ENCODE measurements at regions not wholly inside any gene's neighbourhood (a gene's known extent, or its start where the extent isn't known, plus 50 kb on each side); places are given as distances from the start of the nearest gene placed in this dataset.

- H3K27ac ChIP-seq (ENCODE audit: insufficient read depth, low read depth, low read length, poor library complexity, severe bottlenecking): no peak overlapping the region
- H3K36me3 ChIP-seq (ENCODE audit: control insufficient read depth, insufficient read depth, low read length): no peaks in the 10 kb centered on the region
- H3K4me1 ChIP-seq (ENCODE audit: control insufficient read depth, insufficient read depth, low read length): no peaks in the 10 kb centered on the region
- no peaks in the 10 kb centered on the region for H3K9me3 ChIP-seq (ENCODE audit: control insufficient read depth, low read length)
- H3K27me3 ChIP-seq (ENCODE audit: control insufficient read depth, insufficient read depth, low read length, poor library complexity, severe bottlenecking): no peaks in the 10 kb centered on the region
- no peak overlapping the region for H3K4me3 ChIP-seq (ENCODE audit: insufficient read depth, low read depth, low read length)
Observed at GRCh38 chr9:79266986-79267385, 304.8 kb upstream of the TLE4 start.

- H3K4me3 ChIP-seq (ENCODE audit: insufficient read depth, low read depth, low read length): no peak overlapping the region
- H3K36me3 ChIP-seq (ENCODE audit: control insufficient read depth, insufficient read depth, low read length): no peaks in the 10 kb centered on the region
- 95 to 99% methylated on average over 2 of the region's 2 CpGs for WGBS, 2 experiments
- H3K27ac ChIP-seq (ENCODE audit: insufficient read depth, low read depth, low read length, poor library complexity, severe bottlenecking): no peak overlapping the region
- H3K9me3 ChIP-seq (ENCODE audit: control insufficient read depth, low read length): no peaks in the 10 kb centered on the region
- H3K4me1 ChIP-seq (ENCODE audit: control insufficient read depth, insufficient read depth, low read length): no peaks in the 10 kb centered on the region
- no peaks in the 10 kb centered on the region for H3K27me3 ChIP-seq (ENCODE audit: control insufficient read depth, insufficient read depth, low read length, poor library complexity, severe bottlenecking)
Observed at GRCh38 chr9:79268806-79269205, 303.0 kb upstream of the TLE4 start.

- 90 to 98% methylated on average over 2 to 3 of the region's 3 CpGs for WGBS, 2 experiments
- no peak overlapping the region for H3K4me3 ChIP-seq (ENCODE audit: insufficient read depth, low read depth, low read length)
Observed at GRCh38 chr9:79273311-79273710, 298.5 kb upstream of the TLE4 start.

GRCh38 chr9:79279356-79279755 is 292.4 kb upstream of the TLE4 start:
- H3K36me3 ChIP-seq (ENCODE audit: control insufficient read depth, insufficient read depth, low read length): no peaks in the 10 kb centered on the region
- H3K27me3 ChIP-seq (ENCODE audit: control insufficient read depth, insufficient read depth, low read length, poor library complexity, severe bottlenecking): no peaks in the 10 kb centered on the region
- H3K4me3 ChIP-seq (ENCODE audit: insufficient read depth, low read depth, low read length): no peak overlapping the region
- no peaks in the 10 kb centered on the region for H3K4me1 ChIP-seq (ENCODE audit: control insufficient read depth, insufficient read depth, low read length)
- H3K9me3 ChIP-seq (ENCODE audit: control insufficient read depth, low read length): no peaks in the 10 kb centered on the region
- H3K27ac ChIP-seq (ENCODE audit: insufficient read depth, low read depth, low read length, poor library complexity, severe bottlenecking): no peak overlapping the region
- WGBS, 2 experiments: 83 to 95% methylated on average over 1 of the region's 1 CpG

More at GRCh38 chr9:79273311-79273710, 298.5 kb upstream of the TLE4 start:
- H3K27me3 ChIP-seq (ENCODE audit: control insufficient read depth, insufficient read depth, low read length, poor library complexity, severe bottlenecking): no peaks in the 10 kb centered on the region
- no peak overlapping the region for H3K27ac ChIP-seq (ENCODE audit: insufficient read depth, low read depth, low read length, poor library complexity, severe bottlenecking)
- no peaks in the 10 kb centered on the region for H3K4me1 ChIP-seq (ENCODE audit: control insufficient read depth, insufficient read depth, low read length)
- no peaks in the 10 kb centered on the region for H3K9me3 ChIP-seq (ENCODE audit: control insufficient read depth, low read length)
- H3K36me3 ChIP-seq (ENCODE audit: control insufficient read depth, insufficient read depth, low read length): no peaks in the 10 kb centered on the region

- Histone ChIP-seq H3K27ac (ENCODE audit: insufficient read depth, low read depth, low read length, poor library complexity, severe bottlenecking) (no peak overlapping the region), H3K9me3 (ENCODE audit: control insufficient read depth, low read length) (no peaks in the 10 kb centered on the region)
- 92 to 93% methylated on average over 4 of the region's 4 CpGs for WGBS, 2 experiments
Observed at GRCh38 chr9:79280691-79281090, 291.1 kb upstream of the TLE4 start.

GRCh38 chr9:79284081-79284480 is 287.7 kb upstream of the TLE4 start:
- Histone ChIP-seq H3K36me3 (ENCODE audit: control insufficient read depth, insufficient read depth, low read length) (no peaks in the 10 kb centered on the region), H3K27me3 (ENCODE audit: control insufficient read depth, insufficient read depth, low read length, poor library complexity, severe bottlenecking) (no peaks in the 10 kb centered on the region), H3K4me1 (ENCODE audit: control insufficient read depth, insufficient read depth, low read length) (peaks cover 17% of the 10 kb centered on the region), H3K4me3 (ENCODE audit: insufficient read depth, low read depth, low read length) (no peak overlapping the region), H3K27ac (ENCODE audit: insufficient read depth, low read depth, low read length, poor library complexity, severe bottlenecking) (no peak overlapping the region), H3K9me3 (ENCODE audit: control insufficient read depth, low read length) (no peaks in the 10 kb centered on the region)

More at GRCh38 chr9:79280691-79281090, 291.1 kb upstream of the TLE4 start:
- H3K4me3 ChIP-seq (ENCODE audit: insufficient read depth, low read depth, low read length): no peak overlapping the region
- H3K4me1 ChIP-seq (ENCODE audit: control insufficient read depth, insufficient read depth, low read length): no peaks in the 10 kb centered on the region
- no peaks in the 10 kb centered on the region for H3K27me3 ChIP-seq (ENCODE audit: control insufficient read depth, insufficient read depth, low read length, poor library complexity, severe bottlenecking)
- H3K36me3 ChIP-seq (ENCODE audit: control insufficient read depth, insufficient read depth, low read length): no peaks in the 10 kb centered on the region

GRCh38 chr9:79286992-79287707 is 284.6 kb upstream of the TLE4 start:
- no peaks in the 10 kb centered on the region for H3K9me3 ChIP-seq (ENCODE audit: control insufficient read depth, low read length)
- no peaks in the 10 kb centered on the region for H3K36me3 ChIP-seq (ENCODE audit: control insufficient read depth, insufficient read depth, low read length)
- WGBS, 2 experiments: 54 to 57% methylated on average over 7 of the region's 7 CpGs
- H3K27ac ChIP-seq (ENCODE audit: insufficient read depth, low read depth, low read length, poor library complexity, severe bottlenecking): no peak overlapping the region
- H3K4me1 ChIP-seq (ENCODE audit: control insufficient read depth, insufficient read depth, low read length): peaks cover 17% of the 10 kb centered on the region
- H3K27me3 ChIP-seq (ENCODE audit: control insufficient read depth, insufficient read depth, low read length, poor library complexity, severe bottlenecking): no peaks in the 10 kb centered on the region
- no peak overlapping the region for H3K4me3 ChIP-seq (ENCODE audit: insufficient read depth, low read depth, low read length)

- H3K4me1 ChIP-seq (ENCODE audit: control insufficient read depth, insufficient read depth, low read length): peaks cover 17% of the 10 kb centered on the region
- H3K27ac ChIP-seq (ENCODE audit: insufficient read depth, low read depth, low read length, poor library complexity, severe bottlenecking): no peak overlapping the region
- no peak overlapping the region for H3K4me3 ChIP-seq (ENCODE audit: insufficient read depth, low read depth, low read length)
- WGBS, 2 experiments: 66 to 71% methylated on average over 4 of the region's 4 CpGs
- H3K36me3 ChIP-seq (ENCODE audit: control insufficient read depth, insufficient read depth, low read length): no peaks in the 10 kb centered on the region
- H3K27me3 ChIP-seq (ENCODE audit: control insufficient read depth, insufficient read depth, low read length, poor library complexity, severe bottlenecking): no peaks in the 10 kb centered on the region
- no peaks in the 10 kb centered on the region for H3K9me3 ChIP-seq (ENCODE audit: control insufficient read depth, low read length)
Observed at GRCh38 chr9:79287708-79288290, 284.0 kb upstream of the TLE4 start.

GRCh38 chr9:79289856-79290255 is 281.9 kb upstream of the TLE4 start:
- Histone ChIP-seq H3K4me1 (ENCODE audit: control insufficient read depth, insufficient read depth, low read length) (peaks cover 17% of the 10 kb centered on the region), H3K27me3 (ENCODE audit: control insufficient read depth, insufficient read depth, low read length, poor library complexity, severe bottlenecking) (no peaks in the 10 kb centered on the region), H3K9me3 (ENCODE audit: control insufficient read depth, low read length) (no peaks in the 10 kb centered on the region), H3K36me3 (ENCODE audit: control insufficient read depth, insufficient read depth, low read length) (no peaks in the 10 kb centered on the region), H3K27ac (ENCODE audit: insufficient read depth, low read depth, low read length, poor library complexity, severe bottlenecking) (no peak overlapping the region), H3K4me3 (ENCODE audit: insufficient read depth, low read depth, low read length) (no peak overlapping the region)
- WGBS, 2 experiments: 95 to 96% methylated on average over 3 of the region's 3 CpGs

- no peaks in the 10 kb centered on the region for H3K9me3 ChIP-seq (ENCODE audit: control insufficient read depth, low read length)
- H3K4me1 ChIP-seq (ENCODE audit: control insufficient read depth, insufficient read depth, low read length): peaks cover 4% of the 10 kb centered on the region
- H3K27ac ChIP-seq (ENCODE audit: insufficient read depth, low read depth, low read length, poor library complexity, severe bottlenecking): no peak overlapping the region
- no peaks in the 10 kb centered on the region for H3K27me3 ChIP-seq (ENCODE audit: control insufficient read depth, insufficient read depth, low read length, poor library complexity, severe bottlenecking)
- WGBS, 2 experiments: 96 to 97% methylated on average over 1 of the region's 1 CpG
- H3K4me3 ChIP-seq (ENCODE audit: insufficient read depth, low read depth, low read length): no peak overlapping the region
- no peaks in the 10 kb centered on the region for H3K36me3 ChIP-seq (ENCODE audit: control insufficient read depth, insufficient read depth, low read length)
Observed at GRCh38 chr9:79292731-79293280, 279.0 kb upstream of the TLE4 start.
